GM06990 (cell line): ENCODE measurements at regions not wholly inside any gene's neighbourhood (a gene's known extent, or its start where the extent isn't known, plus 50 kb on each side); places are given as distances from the start of the nearest gene placed in this dataset.

Experiments used
- DNase-seq: peaks from one replicate; pipeline ENCODE4 v3.0.0-alpha.2; 2011; ENCODE audit not compliant: insufficient read length; ENCODE audit errors: extremely low read depth
- H3K27me3 ChIP-seq: replicated peaks from 2 replicates; pipeline ENCODE4 v1.6.0; 2011; ENCODE audit warnings: low read length; ENCODE audit not compliant: control insufficient read depth, insufficient read depth
- H3K36me3 ChIP-seq: 2 replicates; pipeline ENCODE4 v1.5.1; 2011; ENCODE audit warnings: low read length; ENCODE audit not compliant: control insufficient read depth, insufficient read depth
- H3K4me3 ChIP-seq: replicated peaks from 2 replicates; pipeline ENCODE4 v1.5.1; 2011; ENCODE audit warnings: low read depth, mild to moderate bottlenecking, control low read depth, low read length
- CTCF ChIP-seq: IDR thresholded peaks from 2 replicates; pipeline ENCODE4 v1.5.1; 2011; ENCODE audit warnings: low read length, control low read depth, mild to moderate bottlenecking, inconsistent platforms; ENCODE audit not compliant: insufficient read depth, poor library complexity, severe bottlenecking

- no peaks in the 10 kb centered on the region for H3K36me3 ChIP-seq
- DNase-seq = no peak
- TF ChIP-seq CTCF = no peak
- peaks cover 4% of the 10 kb centered on the region for H3K27me3 ChIP-seq
- H3K4me3 ChIP-seq = no peak overlapping the region
These were observed 63.0 kb upstream of the THY1 start for GRCh38 chr11:119486016-119486415.

GRCh38 chr11:119484741-119485605, 62.0 kb upstream of the THY1 start:
- peaks cover 3% of the 10 kb centered on the region; the same call in 1 of the 2 replicates for H3K27me3 ChIP-seq
- no peak for DNase-seq
- peak; percentile 41 for TF ChIP-seq CTCF
- H3K36me3 ChIP-seq = no peaks in the 10 kb centered on the region
- H3K4me3 ChIP-seq = no peak overlapping the region

GRCh38 chr11:119483881-119484371, 61.0 kb upstream of the THY1 start:
- no peak for DNase-seq
- Histone ChIP-seq H3K36me3 (no peaks in the 10 kb centered on the region), H3K27me3 (peaks cover 3% of the 10 kb centered on the region; the same call in 1 of the 2 replicates), H3K4me3 (no peak overlapping the region)
- no peak for TF ChIP-seq CTCF

GRCh38 chr11:119483341-119483880, 60.4 kb upstream of the THY1 start:
- DNase-seq = no peak
- Histone ChIP-seq H3K4me3 (no peak overlapping the region), H3K36me3 (no peaks in the 10 kb centered on the region), H3K27me3 (peaks cover 3% of the 10 kb centered on the region; the same call in 1 of the 2 replicates)
- TF ChIP-seq CTCF = no peak

- DNase-seq = no peak
- no peak for TF ChIP-seq CTCF
- H3K36me3 ChIP-seq = no peaks in the 10 kb centered on the region
- peaks cover 3% of the 10 kb centered on the region; the same call in 1 of the 2 replicates for H3K27me3 ChIP-seq
- H3K4me3 ChIP-seq = no peak overlapping the region
These were observed 59.6 kb upstream of the THY1 start for GRCh38 chr11:119482521-119483011.
